A549 (cell line): ENCODE measurements at regions not wholly inside any gene's neighbourhood (a gene's known extent, or its start where the extent isn't known, plus 50 kb on each side); places are given as distances from the start of the nearest gene placed in this dataset.

Experiments
- ATAC-seq, 2 experiments: fragments of 200-7000 bp in 1 of 2; fragments of >200 bp in 1 of 2; cut with Nextera tagmentation in 1 of 2; cut with Tn5 transposase in 1 of 2; 3 replicates each; pipeline versions ENCODE4 v1.8.0 to v1.9.1; 2018 to 2020; ENCODE audit warnings: mild to moderate bottlenecking in 1 of 2, moderate library complexity in 1 of 2
- CTCF ChIA-PET: fragments of 300-600 bp; sonication (Branson Sonifier 250); formaldehyde crosslinking; extraction: SDS; loops from one replicate; lab custom pipeline; 2021; ENCODE audit warnings: antibody characterized with exemption, inconsistent platforms; lab: Yijun Ruan, JAX
- POLR2A ChIA-PET: fragments of 350-600 bp; formaldehyde crosslinking; extraction: SDS; loops from one replicate; lab custom pipeline; 2021; ENCODE audit warnings: antibody characterized with exemption, inconsistent platforms; lab: Yijun Ruan, JAX
- DNase-seq, 2 experiments: peaks; one replicate each; pipeline versions ENCODE4 v3.0.0 to v3.0.0-alpha.2; 2011 to 2016; ENCODE audit warnings: low read depth in 1 of 2, low spot score in 1 of 2
- FAIRE-seq: peaks from 2 replicates; lab custom pipeline; 2011; peaks lifted over from hg19 to GRCh38; lab: Jason Lieb, UNC
- H3K27ac ChIP-seq, 2 experiments: fragments of >200 bp; sonication (Bioruptor Twin); formaldehyde crosslinking; 3 replicates each; pipeline ENCODE4 v1.5.1; 2016 to 2017
- H3K4me1 ChIP-seq: fragments of >200 bp; sonication (Bioruptor Twin); formaldehyde crosslinking; 3 replicates; pipeline ENCODE4 v1.6.1; 2016
- H3K4me2 ChIP-seq: fragments of >200 bp; sonication (Bioruptor Twin); formaldehyde crosslinking; 3 replicates; pipeline ENCODE4 v1.6.1; 2016
- H3K4me3 ChIP-seq: fragments of >200 bp; sonication (Bioruptor Twin); formaldehyde crosslinking; 3 replicates; pipeline ENCODE4 v1.5.1; 2016
- H3K9me3 ChIP-seq: fragments of >200 bp; sonication (Bioruptor Twin); formaldehyde crosslinking; 3 replicates; pipeline ENCODE4 v1.6.1; 2016
- BHLHE40 ChIP-seq: IDR thresholded peaks from 2 replicates; pipeline ENCODE4 v1.6.1; 2012; ENCODE audit warnings: low read depth, low read length, inconsistent platforms
- CBX8 ChIP-seq: fragments of 200-600 bp; sonication (generic); IDR thresholded peaks from 2 replicates; pipeline ENCODE4 v1.6.1; 2016
- EP300 ChIP-seq, 2 experiments: fragments of >200 bp; sonication (Bioruptor Twin); formaldehyde crosslinking; IDR thresholded peaks; 2 replicates in 1 of 2; 3 replicates in 1 of 2; pipeline ENCODE4 v1.6.1; 2016 to 2017
- FOXS1 ChIP-seq: fragments of 250-450 bp; sonication (Bioruptor Pico); IDR thresholded peaks from 2 replicates; pipeline ENCODE4 v1.5.0; 2020; ENCODE audit warnings: mild to moderate bottlenecking, moderate library complexity
- HDAC2 ChIP-seq: fragments of 200-600 bp; sonication (generic); IDR thresholded peaks from 2 replicates; pipeline ENCODE4 v1.6.1; 2016
- HMGXB4 ChIP-seq: fragments of 250-450 bp; sonication (Bioruptor Pico); IDR thresholded peaks from 2 replicates; pipeline ENCODE4 v1.5.0; 2021; ENCODE audit warnings: mild to moderate bottlenecking, moderate library complexity, borderline replicate concordance
- JUN ChIP-seq, 2 experiments: fragments of >200 bp; sonication (Bioruptor Twin); formaldehyde crosslinking; IDR thresholded peaks; 2 replicates in 1 of 2; 3 replicates in 1 of 2; pipeline ENCODE4 v1.6.1; 2016 to 2017
- KDM1A ChIP-seq: fragments of 200-600 bp; sonication (generic); IDR thresholded peaks from 2 replicates; pipeline ENCODE4 v1.6.1; 2016; ENCODE audit warnings: low read depth, mild to moderate bottlenecking
- KDM5A ChIP-seq: fragments of 200-600 bp; sonication (generic); IDR thresholded peaks from 2 replicates; pipeline ENCODE4 v1.6.1; 2016; ENCODE audit warnings: antibody characterized with exemption, mild to moderate bottlenecking
- MAFK ChIP-seq: fragments of 450-650 bp; IDR thresholded peaks from 2 replicates; pipeline ENCODE4 v1.6.1; 2014; ENCODE audit not compliant: partially characterized antibody
- MAZ ChIP-seq: fragments of 150-350 bp; IDR thresholded peaks from 2 replicates; pipeline ENCODE4 v1.6.1; 2014; ENCODE audit warnings: antibody characterized with exemption, low read depth, low read length, borderline replicate concordance
- MYC ChIP-seq: IDR thresholded peaks from 2 replicates; pipeline ENCODE4 v1.6.1; 2012; ENCODE audit warnings: mild to moderate bottlenecking, inconsistent platforms, low read length, improper control_type of control experiment, borderline replicate concordance
- NPAS2 ChIP-seq: fragments of 250-450 bp; sonication (Bioruptor Pico); IDR thresholded peaks from 2 replicates; pipeline ENCODE4 v1.8.0; 2022; ENCODE audit warnings: mild to moderate bottlenecking, moderate library complexity, borderline replicate concordance
- NR3C1 ChIP-seq: fragments of >200 bp; sonication (Bioruptor Twin); formaldehyde crosslinking; IDR thresholded peaks from 3 replicates; pipeline ENCODE4 v1.6.1; 2017
- PBX3 ChIP-seq: IDR thresholded peaks from 2 replicates; pipeline ENCODE4 v1.6.1; 2012
- RAD21 ChIP-seq, 2 experiments: fragments of >200 bp in 1 of 2; sonication (Bioruptor Twin) in 1 of 2; formaldehyde crosslinking in 1 of 2; IDR thresholded peaks in 1 of 2; conservative IDR thresholded peaks in 1 of 2; 2 replicates in 1 of 2; 3 replicates in 1 of 2; pipeline ENCODE4 v1.6.1; 2012 to 2018; ENCODE audit warnings: inconsistent platforms in 1 of 2
- RARB ChIP-seq: fragments of 250-450 bp; sonication (Bioruptor Pico); IDR thresholded peaks from 2 replicates; pipeline ENCODE4 v1.8.0; 2021; ENCODE audit warnings: mild to moderate bottlenecking, moderate library complexity
- RCOR1 ChIP-seq: fragments of 150-350 bp; IDR thresholded peaks from 2 replicates; pipeline ENCODE4 v1.6.1; 2014; ENCODE audit warnings: antibody characterized with exemption, low read length, low read depth
- REST ChIP-seq: fragments of 200-600 bp; sonication (generic); IDR thresholded peaks from 2 replicates; pipeline ENCODE4 v1.6.1; 2016; ENCODE audit warnings: antibody characterized with exemption, mild to moderate bottlenecking, moderate library complexity
- RFX5 ChIP-seq: fragments of 450-650 bp; IDR thresholded peaks from 2 replicates; pipeline ENCODE4 v1.7.1; 2014; ENCODE audit warnings: antibody characterized with exemption, mild to moderate bottlenecking, moderate library complexity
- USF2 ChIP-seq: fragments of 450-650 bp; IDR thresholded peaks from 2 replicates; pipeline ENCODE4 v1.6.1; 2014; ENCODE audit warnings: antibody characterized with exemption
- ZNF302 ChIP-seq: fragments of 250-450 bp; sonication (Bioruptor Pico); IDR thresholded peaks from 2 replicates; pipeline ENCODE4 v1.9.0; 2021; ENCODE audit warnings: inconsistent platforms, mild to moderate bottlenecking, moderate library complexity
- ZSCAN20 ChIP-seq: fragments of 250-450 bp; sonication (Bioruptor Pico); IDR thresholded peaks from 2 replicates; pipeline ENCODE4 v1.8.0; 2022; ENCODE audit warnings: mild to moderate bottlenecking, moderate library complexity
- WGBS: methylation state at CpG from one replicate; pipeline ENCODE4 v1.1.6; 2017; ENCODE audit errors: missing lambda C conversion rate; 5-methylcytosine and 5-hydroxymethylcytosine counted together

- Histone ChIP-seq H3K4me2 (no peak overlapping the region), H3K4me3 (no peak overlapping the region), H3K27ac (no peak overlapping the region)
- POLR2A ChIA-PET: no interaction called here
- ATAC-seq: no peak
- no peak for FAIRE-seq
- no peak for TF ChIP-seq RARB (CRISPR knock-in tag)
- no peak for TF ChIP-seq EP300 (IDR thresholded peaks at IDR 0.05)
- TF ChIP-seq, all 56 proteins: peak for 0
- H3K9me3 ChIP-seq: no peaks in the 10 kb centered on the region
- DNase-seq: no peak
- 0% methylated on average over 2 of the region's 2 CpGs for WGBS
- no peaks in the 10 kb centered on the region for H3K4me1 ChIP-seq
- CTCF ChIA-PET: no interaction called here
Measured at GRCh38 chr2:117068371-117068770, 746.1 kb upstream of the DDX18 start.

- Histone ChIP-seq H3K27ac (no peak overlapping the region), H3K4me1 (no peaks in the 10 kb centered on the region), H3K4me3 (no peak overlapping the region), H3K4me2 (no peak overlapping the region), H3K9me3 (no peaks in the 10 kb centered on the region)
- no peak for FAIRE-seq
- 36% methylated on average over 7 of the region's 31 CpGs for WGBS
- no peak for DNase-seq
- ChIA-PET CTCF (no interaction called here), POLR2A (no interaction called here)
- ATAC-seq: no peak
- TF ChIP-seq FOXS1 (CRISPR knock-in tag) (no peak), HDAC2 (no peak), RCOR1 (no peak)
Measured at GRCh38 chr2:117071556-117072102, 742.9 kb upstream of the DDX18 start.

- FAIRE-seq (no peak), ATAC-seq (no peak), DNase-seq (no peak)
- no peaks in the 10 kb centered on the region for H3K9me3 ChIP-seq
- CTCF ChIA-PET: no interaction called here
- H3K4me1 ChIP-seq: no peaks in the 10 kb centered on the region
- H3K4me2 ChIP-seq: no peak overlapping the region
- H3K4me3 ChIP-seq: no peak overlapping the region
- no peak overlapping the region for H3K27ac ChIP-seq
- POLR2A ChIA-PET: no interaction called here
- WGBS: 28% methylated on average over 4 of the region's 4 CpGs
- TF ChIP-seq RFX5: no peak
- TF ChIP-seq ZNF302: no peak
- TF ChIP-seq MAFK: no peak
- TF ChIP-seq JUN (IDR thresholded peaks at IDR 0.05): no peak
- no peak for TF ChIP-seq EP300 (IDR thresholded peaks at IDR 0.05)
- no peak for TF ChIP-seq MYC
- TF ChIP-seq USF2: no peak
- TF ChIP-seq MAZ: no peak
Measured at GRCh38 chr2:117074756-117075155, 739.7 kb upstream of the DDX18 start.

DNA sequence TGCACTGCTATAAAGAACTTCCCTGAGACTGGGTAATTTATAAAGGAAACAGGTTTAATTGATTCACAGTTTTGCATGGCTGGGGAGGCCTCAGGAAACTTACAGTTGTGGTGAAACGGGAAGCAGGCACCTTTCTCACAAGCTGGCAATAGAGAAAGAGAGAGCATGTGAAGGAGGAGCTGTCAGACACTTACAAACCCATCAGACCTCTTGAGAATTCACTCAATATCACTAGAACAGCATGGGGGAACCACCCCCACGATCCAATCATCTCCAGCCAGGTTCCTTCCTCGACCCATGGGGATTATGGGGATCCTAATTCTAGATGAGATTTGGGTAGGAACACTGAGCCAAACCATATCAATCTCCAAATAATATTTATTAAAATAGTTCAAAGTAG, 729.2 kb upstream of the DDX18 start:
- Histone ChIP-seq H3K9me3 (no peaks in the 10 kb centered on the region), H3K4me1 (no peaks in the 10 kb centered on the region), H3K27ac (no peak overlapping the region), H3K4me3 (no peak overlapping the region), H3K4me2 (no peak overlapping the region)
- FAIRE-seq (no peak), ATAC-seq (no peak), DNase-seq (no peak)
- POLR2A ChIA-PET: no interaction called here
- 2% methylated on average over 3 of the region's 3 CpGs for WGBS
- CTCF ChIA-PET: no interaction called here
- TF ChIP-seq NR3C1: no peak
- no peak for TF ChIP-seq HDAC2
- no peak for TF ChIP-seq ZSCAN20 (CRISPR knock-in tag)
- TF ChIP-seq USF2: no peak
- no peak for TF ChIP-seq BHLHE40
- TF ChIP-seq KDM1A: no peak
- no peak for TF ChIP-seq JUN (IDR thresholded peaks at IDR 0.05)
- TF ChIP-seq REST: no peak
- no peak for TF ChIP-seq PBX3
- TF ChIP-seq KDM5A: no peak
- TF ChIP-seq NPAS2 (CRISPR knock-in tag): no peak
- TF ChIP-seq HMGXB4 (CRISPR knock-in tag): no peak
- TF ChIP-seq MAZ: no peak
- no peak for TF ChIP-seq RFX5
- TF ChIP-seq RAD21 (conservative IDR thresholded peaks at IDR 0.05 in 1 of 2, IDR thresholded peaks at IDR 0.05 in 1 of 2): no peak
- TF ChIP-seq CBX8: no peak
